ENCODE measurements at regions not wholly inside any gene's neighbourhood (a gene's known extent, or its start where the extent isn't known, plus 50 kb on each side); places are given as distances from the start of the nearest gene placed in this dataset.

- Histone ChIP-seq H4K20me1 (replicated peaks; ENCODE audit: control insufficient read depth, extremely low read depth, insufficient read depth, low read length) (no peaks in the 10 kb centered on the region), H3K27ac (ENCODE audit: insufficient read depth, low read depth, low read length) (no peak overlapping the region), H3K4me2 (ENCODE audit: insufficient read depth, low read length) (no peak overlapping the region), H3K79me2 (ENCODE audit: control insufficient read depth, insufficient read depth, low read length) (no peaks in the 10 kb centered on the region), H3K9me1 (replicated peaks; ENCODE audit: control insufficient read depth, extremely low read depth, insufficient read depth, low read length) (no peaks in the 10 kb centered on the region), H3K9me3 (replicated peaks; ENCODE audit: control insufficient read depth, insufficient read depth, low read length) (no peaks in the 10 kb centered on the region), H3K9ac (replicated peaks; ENCODE audit: extremely low read depth, insufficient read depth, low read length) (no peak overlapping the region), H3K36me3 (ENCODE audit: control insufficient read depth in 2 of 2, extremely low read depth in 1 of 2, insufficient read depth in 2 of 2, low read length in 2 of 2) (no peaks in the 10 kb centered on the region), H3K27me3 (ENCODE audit: control insufficient read depth in 2 of 2, insufficient read depth in 2 of 2, low read length in 2 of 2) (no peaks in the 10 kb centered on the region), H3K4me1 (ENCODE audit: control insufficient read depth, extremely low read depth, insufficient read depth, low read length) (no peaks in the 10 kb centered on the region), H2AFZ (ENCODE audit: low read depth, low read length) (no peak overlapping the region), H3K4me3 (replicated peaks in 1 of 3; ENCODE audit: insufficient read depth in 1 of 3, low read depth in 1 of 3, low read length in 3 of 3) (no peak overlapping the region)
- DNase-seq (ENCODE audit: low read depth, low spot score) = no peak
- BruUV-seq (replicated peaks) = no TSS peak
- intact Hi-C loops (cut with micrococcal nuclease) = no loop called here
- TF ChIP-seq GATA2 (IDR thresholded peaks at IDR 0.05; ENCODE audit: insufficient read depth, insufficient read length, low read depth, low read length) (no peak), MAX (IDR thresholded peaks at IDR 0.05; ENCODE audit: insufficient read depth, insufficient read length) (no peak), EZH2 (IDR thresholded peaks at IDR 0.05; ENCODE audit: borderline replicate concordance, low read depth, low read length, severe bottlenecking) (no peak), JUN (IDR thresholded peaks at IDR 0.05; ENCODE audit: borderline replicate concordance, insufficient read depth, insufficient read length, low read depth) (no peak), FOS (IDR thresholded peaks at IDR 0.05; ENCODE audit: borderline replicate concordance, insufficient read depth, low read length) (no peak), MYC (IDR thresholded peaks at IDR 0.05; ENCODE audit: low read depth, low read length) (no peak), CTCF (IDR thresholded peaks at IDR 0.05; ENCODE audit: extremely low read depth in 1 of 2, insufficient read depth in 1 of 2, low read depth in 1 of 2, low read length in 2 of 2) (no peak), POLR2AphosphoS5 (IDR thresholded peaks at IDR 0.05; ENCODE audit: insufficient read depth, low read depth, low read length) (no peak), POLR2A (IDR thresholded peaks at IDR 0.05; ENCODE audit: low read depth, low read length) (no peak)
- ChIA-PET POLR2A (no interaction called here), CTCF (no interaction called here)
- dilution Hi-C loops (cut with MboI; ENCODE audit: extremely low pct_ligation_motif_present, low sequenced_read_pairs) = no loop called here
- no peak for FAIRE-seq
Observed at GRCh38 chr9:31520301-31521085, 864.0 kb upstream of the ACO1 start.
